DMS 273 (cell line): ENCODE measurements at regions not wholly inside any gene's neighbourhood (a gene's known extent, or its start where the extent isn't known, plus 50 kb on each side); places are given as distances from the start of the nearest gene placed in this dataset.

Experiments used
- DNase-seq: peaks from one replicate; lab custom pipeline; 2025; ENCODE audit not compliant: unreplicated experiment; lab: John Stamatoyannopoulos, UW

GRCh38 chr5:90201923-90202322 is 207.6 kb downstream of the CETN3 start:
- DNase-seq: peak; percentile 31

- no peak for DNase-seq
Observed at GRCh38 chr5:90193185-90193822, 216.3 kb downstream of the CETN3 start.

- DNase-seq: peak; percentile 65
Observed at GRCh38 chr5:90191352-90192045, 218.1 kb downstream of the CETN3 start.

- DNase-seq: no peak
Observed at GRCh38 chr5:90185897-90186468, 223.6 kb downstream of the CETN3 start.

- no peak for DNase-seq
Observed at GRCh38 chr5:90184764-90185163, 224.8 kb downstream of the CETN3 start.

GRCh38 chr5:90182726-90183125 is 226.8 kb downstream of the CETN3 start:
- DNase-seq: no peak

GRCh38 chr5:90174236-90174635 is 235.3 kb downstream of the CETN3 start:
- no peak for DNase-seq

- no peak for DNase-seq
Observed at GRCh38 chr5:90173299-90174030, 236.1 kb downstream of the CETN3 start.

GRCh38 chr5:90171466-90171865 is 238.1 kb downstream of the CETN3 start:
- DNase-seq: no peak

GRCh38 chr5:90170261-90170660 is 239.3 kb downstream of the CETN3 start:
- DNase-seq: no peak

GRCh38 chr5:90169078-90169477 is 240.5 kb downstream of the CETN3 start:
- peak; percentile 84 for DNase-seq

- DNase-seq: peak; percentile 77
Observed at GRCh38 chr5:90168399-90168798, 241.2 kb downstream of the CETN3 start.

- no peak for DNase-seq
Observed at GRCh38 chr5:90166816-90167215, 242.7 kb downstream of the CETN3 start.

- no peak for DNase-seq
Observed at GRCh38 chr5:90162324-90162723, 247.2 kb downstream of the CETN3 start.

GRCh38 chr5:90161414-90161813 is 248.1 kb downstream of the CETN3 start:
- DNase-seq: peak; percentile 66

GRCh38 chr5:90158131-90158530 is 251.4 kb downstream of the CETN3 start:
- DNase-seq: no peak

GRCh38 chr5:90153031-90153430 is 256.5 kb downstream of the CETN3 start:
- DNase-seq: no peak

- no peak for DNase-seq
Observed at GRCh38 chr5:90144625-90145327, 264.8 kb downstream of the CETN3 start.

GRCh38 chr5:90142541-90142940 is 267.0 kb downstream of the CETN3 start:
- no peak for DNase-seq

GRCh38 chr5:90141984-90142383 is 267.6 kb downstream of the CETN3 start:
- no peak for DNase-seq

GRCh38 chr5:90136952-90137528 is 272.5 kb downstream of the CETN3 start:
- no peak for DNase-seq
